Panc1 (cell line): ENCODE measurements at regions not wholly inside any gene's neighbourhood (a gene's known extent, or its start where the extent isn't known, plus 50 kb on each side); places are given as distances from the start of the nearest gene placed in this dataset.
"Not testable (repeated sequence)": the region's sequence is repeated elsewhere in the genome, so short reads cannot be mapped to it uniquely, and the experiment has no call there.

Experiments used
- ATAC-seq: fragments of 200-7000 bp; cut with Tn5 transposase; 2 replicates; pipeline ENCODE4 v1.9.1; 2020; ENCODE audit warnings: mild to moderate bottlenecking, moderate library complexity
- BruUV-seq: library from RNA; stranded (reverse); fragments of 400-500 nt; replicated peaks from 2 replicates; lab custom pipeline; 2021; lab: Mats Ljungman, UMichigan
- CTCF ChIA-PET: fragments of 300-600 bp; sonication (Branson Sonifier 250); formaldehyde crosslinking; loops from one replicate; lab custom pipeline; 2022; ENCODE audit warnings: antibody characterized with exemption; lab: Charles Lee
- POLR2A ChIA-PET: fragments of 300-600 bp; sonication (Branson Sonifier 250); formaldehyde crosslinking; loops from one replicate; lab custom pipeline; 2022; ENCODE audit warnings: antibody characterized with exemption; lab: Charles Lee
- DNase-seq: peaks from one replicate; pipeline ENCODE4 v3.0.0-alpha.2; 2010; ENCODE audit warnings: low read depth, low spot score
- H3K27ac ChIP-seq: 2 replicates; pipeline ENCODE4 v1.5.1; 2011; ENCODE audit warnings: mild to moderate bottlenecking, low read length, inconsistent platforms
- H3K27me3 ChIP-seq: fragments of 200-500 bp; sonication (Bioruptor generic); 2 replicates; pipeline ENCODE4 v1.6.0; 2014; ENCODE audit warnings: low read length, inconsistent platforms; ENCODE audit not compliant: control insufficient read depth, insufficient read depth
- H3K36me3 ChIP-seq: fragments of 200-500 bp; sonication (Bioruptor generic); 2 replicates; pipeline ENCODE4 v1.5.1; 2014; ENCODE audit warnings: inconsistent platforms, mild to moderate bottlenecking, low read length, moderate library complexity; ENCODE audit not compliant: control insufficient read depth, insufficient read depth
- H3K4me1 ChIP-seq: 2 replicates; pipeline ENCODE4 v1.5.1; 2011; ENCODE audit warnings: inconsistent platforms, mild to moderate bottlenecking, low read length, moderate library complexity; ENCODE audit not compliant: control insufficient read depth, insufficient read depth
- H3K4me3 ChIP-seq, 2 experiments: 2 replicates each; pipeline ENCODE4 v1.5.1; 2011 to 2012; ENCODE audit warnings: low read depth in 2 of 2, low read length in 2 of 2, mild to moderate bottlenecking in 2 of 2, inconsistent platforms in 1 of 2, moderate library complexity in 1 of 2
- H3K9me3 ChIP-seq: fragments of 200-500 bp; sonication (Bioruptor generic); 2 replicates; pipeline ENCODE4 v1.5.1; 2014; ENCODE audit warnings: low read depth, mild to moderate bottlenecking, inconsistent platforms, low read length, moderate library complexity; ENCODE audit not compliant: control insufficient read depth, insufficient read depth
- CTCF ChIP-seq: fragments of 450-650 bp; IDR thresholded peaks from 2 replicates; pipeline ENCODE4 v1.5.1; 2017; ENCODE audit warnings: mild to moderate bottlenecking
- POLR2AphosphoS5 ChIP-seq: IDR thresholded peaks from 2 replicates; pipeline ENCODE4 v1.6.1; 2012; ENCODE audit warnings: mild to moderate bottlenecking, low read depth, low read length, moderate library complexity
- SIN3A ChIP-seq: IDR thresholded peaks from 2 replicates; pipeline ENCODE4 v1.6.1; 2012; ENCODE audit warnings: low read depth, mild to moderate bottlenecking, low read length, moderate library complexity, borderline replicate concordance; ENCODE audit not compliant: insufficient read depth
- TCF7L2 ChIP-seq: IDR thresholded peaks from 2 replicates; pipeline ENCODE4 v1.6.1; 2011; ENCODE audit warnings: mild to moderate bottlenecking, low read depth, low read length, inconsistent platforms
- in situ Hi-C: cut with HindIII; loops from 2 replicates; pipeline ENCODE4 v1.10.0; 2016; ENCODE audit warnings: low sequenced_read_pairs, low pct_unique_long_range_greater_than_20kb
- intact Hi-C: fragments of 100-400 bp; cut with micrococcal nuclease; formaldehyde crosslinking; loops from one replicate; pipeline ENCODE4 v1.10.0; 2022; ENCODE audit not compliant: unreplicated experiment
- TF ChIP-seq, protein P1 (sequence below), 2 experiments: IDR thresholded peaks; 2 replicates each; pipeline ENCODE4 v1.6.1; 2011 to 2012; ENCODE audit warnings: low read depth in 2 of 2, control low read depth in 1 of 2, low read length in 1 of 2, mild to moderate bottlenecking in 1 of 2, moderate library complexity in 1 of 2; ENCODE audit not compliant: insufficient read depth in 1 of 2

- CTCF ChIA-PET: interaction anchor here (0.6 to 0.8 kb wide), 2 partner anchors 195 to 591 kb away, joined by 3 to 5 read pairs; no protein-coding TSS in a partner anchor
- ATAC-seq: no peak
These were observed 300.5 kb upstream of the IGF1R start for GRCh38 chr15:98347866-98348265.

DNA sequence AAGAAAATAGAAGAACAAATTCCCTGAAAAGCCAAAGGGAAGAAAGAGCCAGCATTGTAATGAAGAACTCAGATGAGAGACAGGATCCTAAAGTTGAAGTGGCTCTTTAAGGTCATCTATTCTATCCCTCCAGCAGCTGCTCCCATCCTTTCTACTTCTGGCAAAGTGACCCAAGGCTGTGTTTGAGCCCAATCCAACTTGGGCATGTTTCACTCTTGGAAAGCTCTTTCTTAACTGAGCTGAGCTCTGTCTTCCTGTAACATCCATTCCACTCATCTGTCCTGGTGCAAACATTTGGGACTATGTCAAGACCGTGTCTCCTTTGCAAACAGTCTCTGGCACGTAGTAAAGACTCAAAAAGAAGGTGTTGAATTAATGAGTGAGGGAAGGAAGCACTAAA is 298.1 kb upstream of the IGF1R start:
- no peak for TF ChIP-seq POLR2AphosphoS5
- ATAC-seq (no peak), DNase-seq (no peak)
- Histone ChIP-seq H3K36me3 (no peaks in the 10 kb centered on the region), H3K4me3 (no peak overlapping the region), H3K27ac (no peak overlapping the region), H3K4me1 (no peaks in the 10 kb centered on the region), H3K27me3 (peaks cover 17% of the 10 kb centered on the region), H3K9me3 (no peaks in the 10 kb centered on the region)
- intact Hi-C loops (loop anchor here (10.0 kb wide), 1 partner anchor 55 kb away; no protein-coding TSS in a partner anchor), in situ Hi-C loops (no loop called here)
- POLR2A ChIA-PET: no interaction called here
- CTCF ChIA-PET: no interaction called here
- BruUV-seq: no TSS peak

More at GRCh38 chr15:98347866-98348265, 300.5 kb upstream of the IGF1R start:
- Histone ChIP-seq H3K9me3 (no peaks in the 10 kb centered on the region), H3K4me1 (no peaks in the 10 kb centered on the region), H3K36me3 (no peaks in the 10 kb centered on the region), H3K27ac (no peak overlapping the region), H3K4me3 (no peak overlapping the region), H3K27me3 (peaks cover 15% of the 10 kb centered on the region)
- POLR2A ChIA-PET: no interaction called here
- BruUV-seq: no TSS peak
- intact Hi-C loops (no loop called here), in situ Hi-C loops (no loop called here)
- TF ChIP-seq TCF7L2 (no peak), SIN3A (no peak), POLR2AphosphoS5 (no peak), CTCF (no peak)
- TF ChIP-seq, protein P1, sequence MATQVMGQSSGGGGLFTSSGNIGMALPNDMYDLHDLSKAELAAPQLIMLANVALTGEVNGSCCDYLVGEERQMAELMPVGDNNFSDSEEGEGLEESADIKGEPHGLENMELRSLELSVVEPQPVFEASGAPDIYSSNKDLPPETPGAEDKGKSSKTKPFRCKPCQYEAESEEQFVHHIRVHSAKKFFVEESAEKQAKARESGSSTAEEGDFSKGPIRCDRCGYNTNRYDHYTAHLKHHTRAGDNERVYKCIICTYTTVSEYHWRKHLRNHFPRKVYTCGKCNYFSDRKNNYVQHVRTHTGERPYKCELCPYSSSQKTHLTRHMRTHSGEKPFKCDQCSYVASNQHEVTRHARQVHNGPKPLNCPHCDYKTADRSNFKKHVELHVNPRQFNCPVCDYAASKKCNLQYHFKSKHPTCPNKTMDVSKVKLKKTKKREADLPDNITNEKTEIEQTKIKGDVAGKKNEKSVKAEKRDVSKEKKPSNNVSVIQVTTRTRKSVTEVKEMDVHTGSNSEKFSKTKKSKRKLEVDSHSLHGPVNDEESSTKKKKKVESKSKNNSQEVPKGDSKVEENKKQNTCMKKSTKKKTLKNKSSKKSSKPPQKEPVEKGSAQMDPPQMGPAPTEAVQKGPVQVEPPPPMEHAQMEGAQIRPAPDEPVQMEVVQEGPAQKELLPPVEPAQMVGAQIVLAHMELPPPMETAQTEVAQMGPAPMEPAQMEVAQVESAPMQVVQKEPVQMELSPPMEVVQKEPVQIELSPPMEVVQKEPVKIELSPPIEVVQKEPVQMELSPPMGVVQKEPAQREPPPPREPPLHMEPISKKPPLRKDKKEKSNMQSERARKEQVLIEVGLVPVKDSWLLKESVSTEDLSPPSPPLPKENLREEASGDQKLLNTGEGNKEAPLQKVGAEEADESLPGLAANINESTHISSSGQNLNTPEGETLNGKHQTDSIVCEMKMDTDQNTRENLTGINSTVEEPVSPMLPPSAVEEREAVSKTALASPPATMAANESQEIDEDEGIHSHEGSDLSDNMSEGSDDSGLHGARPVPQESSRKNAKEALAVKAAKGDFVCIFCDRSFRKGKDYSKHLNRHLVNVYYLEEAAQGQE (IDR thresholded peaks at IDR 0.05; ENCODE audit: insufficient read depth in 1 of 2, low read depth in 2 of 2, low read length in 1 of 2): no peak
- DNase-seq: no peak

DNA sequence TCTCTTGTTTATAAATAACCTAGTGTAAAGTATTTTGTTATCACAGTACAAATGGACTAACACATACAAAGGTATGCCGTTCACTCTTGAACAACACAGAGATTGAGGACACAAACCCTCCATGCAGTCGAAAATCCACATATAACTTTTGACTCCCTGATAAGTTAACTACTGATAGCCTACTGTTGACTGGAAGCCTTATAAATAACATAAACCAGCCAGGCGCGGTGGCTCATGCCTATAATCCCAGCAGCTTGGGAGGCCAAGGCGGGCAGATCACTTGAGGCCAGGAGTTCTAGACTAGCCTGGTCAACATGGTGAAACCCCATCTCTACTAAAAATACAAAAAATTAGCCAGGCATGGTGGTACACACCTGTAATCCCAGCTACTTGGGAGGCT is 290.1 kb upstream of the IGF1R start:
- BruUV-seq, H3K27ac ChIP-seq, CTCF ChIA-PET, H3K27me3 ChIP-seq, DNase-seq, ATAC-seq, H3K36me3 ChIP-seq, H3K4me1 ChIP-seq, POLR2A ChIA-PET, in situ Hi-C loops, H3K4me3 ChIP-seq, H3K9me3 ChIP-seq: not testable (repeated sequence)
- intact Hi-C loops: loop anchor here (10.0 kb wide), 1 partner anchor 63 kb away; no protein-coding TSS in a partner anchor
